ENCODE measurements at regions not wholly inside any gene's neighbourhood (a gene's known extent, or its start where the extent isn't known, plus 50 kb on each side); places are given as distances from the start of the nearest gene placed in this dataset.
A peak's percentile ranks its signal among the peaks of the same experiment; 100 is the strongest.

GRCh38 chr17:69605571-69605970 lies 191.1 kb downstream of the MAP2K6 start:
- DNase-seq = no peak

- DNase-seq = no peak
Observed at GRCh38 chr17:69606142-69606800, 191.8 kb downstream of the MAP2K6 start.

GRCh38 chr17:69607162-69607834 lies 192.8 kb downstream of the MAP2K6 start:
- peak; percentile 71 for DNase-seq

- no peak for DNase-seq
Observed at GRCh38 chr17:69608141-69608540, 193.6 kb downstream of the MAP2K6 start.

- peak; percentile 94 for DNase-seq
Observed at GRCh38 chr17:69608808-69609472, 194.4 kb downstream of the MAP2K6 start.

- peak; percentile 32 for DNase-seq
Observed at GRCh38 chr17:69609473-69610305, 195.2 kb downstream of the MAP2K6 start.

GRCh38 chr17:69620363-69620762 lies 205.9 kb downstream of the MAP2K6 start:
- no peak for DNase-seq

- no peak for DNase-seq
Observed at GRCh38 chr17:69625474-69625873, 211.0 kb downstream of the MAP2K6 start.

- DNase-seq = no peak
Observed at GRCh38 chr17:69630056-69630635, 215.6 kb downstream of the MAP2K6 start.

GRCh38 chr17:69634844-69635243 lies 220.3 kb downstream of the MAP2K6 start:
- DNase-seq = no peak

GRCh38 chr17:69637446-69638156 lies 223.1 kb downstream of the MAP2K6 start:
- DNase-seq = peak; percentile 41

GRCh38 chr17:69639096-69639495 lies 224.6 kb downstream of the MAP2K6 start:
- no peak for DNase-seq

- no peak for DNase-seq
Observed at GRCh38 chr17:69640073-69640472, 225.6 kb downstream of the MAP2K6 start.

- no peak for DNase-seq
Observed at GRCh38 chr17:69643686-69644085, 229.2 kb downstream of the MAP2K6 start.

- DNase-seq = no peak
Observed at GRCh38 chr17:69646729-69647128, 232.2 kb downstream of the MAP2K6 start.

GRCh38 chr17:69650881-69651280 lies 236.4 kb downstream of the MAP2K6 start:
- no peak for DNase-seq

GRCh38 chr17:69651921-69652320 lies 237.4 kb downstream of the MAP2K6 start:
- no peak for DNase-seq

- DNase-seq = peak; percentile 82
Observed at GRCh38 chr17:69654981-69655855, 240.7 kb downstream of the MAP2K6 start.

GRCh38 chr17:69655902-69656301 lies 241.4 kb downstream of the MAP2K6 start:
- DNase-seq = no peak

- no peak for DNase-seq
Observed at GRCh38 chr17:69669441-69670178, 255.1 kb downstream of the MAP2K6 start.
